Neutrophil (primary cell): ENCODE measurements at regions not wholly inside any gene's neighbourhood (a gene's known extent, or its start where the extent isn't known, plus 50 kb on each side); places are given as distances from the start of the nearest gene placed in this dataset.

Source experiments
- H3K27ac ChIP-seq: fragments of 200-600 bp; sonication (generic); 2 replicates; pipeline ENCODE4 v1.5.1; 2016; ENCODE audit warnings: mild to moderate bottlenecking, moderate library complexity
- H3K27me3 ChIP-seq: fragments of 200-600 bp; sonication (generic); 2 replicates; pipeline ENCODE4 v1.6.0; 2016; ENCODE audit warnings: mild to moderate bottlenecking
- H3K36me3 ChIP-seq: fragments of 200-600 bp; sonication (generic); 2 replicates; pipeline ENCODE4 v1.5.1; 2017
- H3K4me1 ChIP-seq, 2 experiments: fragments of 200-600 bp in 1 of 2; sonication (generic) in 1 of 2; 1 replicate in 1 of 2; 2 replicates in 1 of 2; pipeline versions ENCODE4 v1.5.1 to v1.6.1; 2013 to 2016; ENCODE audit warnings: low read depth in 1 of 2, low read length in 1 of 2, mild to moderate bottlenecking in 1 of 2, moderate library complexity in 1 of 2; ENCODE audit not compliant: control insufficient read depth in 1 of 2, insufficient read depth in 1 of 2
- H3K4me3 ChIP-seq, 2 experiments: fragments of 200-600 bp in 1 of 2; sonication (generic) in 1 of 2; 1 replicate in 1 of 2; 2 replicates in 1 of 2; pipeline ENCODE4 v1.5.1; 2013 to 2016; ENCODE audit warnings: low read depth in 1 of 2, low read length in 1 of 2, mild to moderate bottlenecking in 1 of 2, moderate library complexity in 1 of 2
- H3K9me3 ChIP-seq: fragments of 200-600 bp; sonication (generic); 2 replicates; pipeline ENCODE4 v1.5.1; 2016
- TF ChIP-seq, protein P1 (sequence below): fragments of 200-600 bp; sonication (generic); IDR thresholded peaks from 2 replicates; pipeline ENCODE4 v1.5.1; 2016; ENCODE audit warnings: antibody characterized with exemption

DNA sequence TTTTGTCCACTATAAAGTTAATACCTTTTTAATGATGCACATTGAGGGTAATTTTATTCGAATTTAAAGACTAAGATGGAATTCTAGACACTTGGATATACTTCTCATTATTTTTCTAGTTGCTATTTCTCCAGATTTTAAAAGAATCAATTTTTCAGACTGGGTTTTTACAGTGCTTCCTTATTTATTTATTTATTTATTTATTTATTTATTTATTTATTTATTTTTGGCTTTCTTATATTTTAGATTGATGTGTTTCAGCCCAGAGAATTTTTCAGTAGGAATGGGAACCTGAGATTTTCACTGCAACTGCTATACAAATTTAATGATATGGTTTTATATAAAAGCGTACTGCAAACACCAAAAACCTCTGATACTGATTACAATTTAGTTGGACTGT is 448.7 kb downstream of the ZPLD1 start:
- no peak overlapping the region for H3K4me3 ChIP-seq

DNA sequence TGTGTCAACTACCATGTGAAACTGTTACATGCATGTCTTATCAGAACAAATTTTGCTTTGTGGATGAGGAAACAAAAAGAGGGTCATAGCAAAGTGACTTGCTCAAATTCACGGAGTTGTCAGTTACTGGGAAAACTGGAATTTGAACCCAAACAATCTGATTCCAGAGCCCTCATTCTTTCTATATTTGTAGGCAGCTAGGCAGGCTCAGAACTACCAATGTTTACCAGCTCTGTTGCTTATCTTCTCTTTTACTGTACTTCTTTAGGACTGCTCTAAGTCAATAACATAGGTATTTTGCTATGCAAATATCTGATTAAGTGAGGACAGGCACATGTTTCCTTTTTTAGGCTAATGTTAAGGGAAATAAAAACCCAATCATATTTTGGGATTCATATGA is 450.5 kb downstream of the ZPLD1 start:
- Histone ChIP-seq H3K9me3 (no peaks in the 10 kb centered on the region), H3K27me3 (no peaks in the 10 kb centered on the region), H3K36me3 (no peaks in the 10 kb centered on the region), H3K4me3 (no peak overlapping the region), H3K4me1 (no peaks in the 10 kb centered on the region), H3K27ac (no peak overlapping the region)
- TF ChIP-seq, protein P1, sequence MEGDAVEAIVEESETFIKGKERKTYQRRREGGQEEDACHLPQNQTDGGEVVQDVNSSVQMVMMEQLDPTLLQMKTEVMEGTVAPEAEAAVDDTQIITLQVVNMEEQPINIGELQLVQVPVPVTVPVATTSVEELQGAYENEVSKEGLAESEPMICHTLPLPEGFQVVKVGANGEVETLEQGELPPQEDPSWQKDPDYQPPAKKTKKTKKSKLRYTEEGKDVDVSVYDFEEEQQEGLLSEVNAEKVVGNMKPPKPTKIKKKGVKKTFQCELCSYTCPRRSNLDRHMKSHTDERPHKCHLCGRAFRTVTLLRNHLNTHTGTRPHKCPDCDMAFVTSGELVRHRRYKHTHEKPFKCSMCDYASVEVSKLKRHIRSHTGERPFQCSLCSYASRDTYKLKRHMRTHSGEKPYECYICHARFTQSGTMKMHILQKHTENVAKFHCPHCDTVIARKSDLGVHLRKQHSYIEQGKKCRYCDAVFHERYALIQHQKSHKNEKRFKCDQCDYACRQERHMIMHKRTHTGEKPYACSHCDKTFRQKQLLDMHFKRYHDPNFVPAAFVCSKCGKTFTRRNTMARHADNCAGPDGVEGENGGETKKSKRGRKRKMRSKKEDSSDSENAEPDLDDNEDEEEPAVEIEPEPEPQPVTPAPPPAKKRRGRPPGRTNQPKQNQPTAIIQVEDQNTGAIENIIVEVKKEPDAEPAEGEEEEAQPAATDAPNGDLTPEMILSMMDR: no peak

More for the DNA sequence above, 448.7 kb downstream of the ZPLD1 start:
- H3K27ac ChIP-seq: no peak overlapping the region
- no peaks in the 10 kb centered on the region for H3K9me3 ChIP-seq
- no peaks in the 10 kb centered on the region for H3K27me3 ChIP-seq
- H3K4me1 ChIP-seq: no peaks in the 10 kb centered on the region
- TF ChIP-seq, protein P1: no peak
- H3K36me3 ChIP-seq: no peaks in the 10 kb centered on the region

DNA sequence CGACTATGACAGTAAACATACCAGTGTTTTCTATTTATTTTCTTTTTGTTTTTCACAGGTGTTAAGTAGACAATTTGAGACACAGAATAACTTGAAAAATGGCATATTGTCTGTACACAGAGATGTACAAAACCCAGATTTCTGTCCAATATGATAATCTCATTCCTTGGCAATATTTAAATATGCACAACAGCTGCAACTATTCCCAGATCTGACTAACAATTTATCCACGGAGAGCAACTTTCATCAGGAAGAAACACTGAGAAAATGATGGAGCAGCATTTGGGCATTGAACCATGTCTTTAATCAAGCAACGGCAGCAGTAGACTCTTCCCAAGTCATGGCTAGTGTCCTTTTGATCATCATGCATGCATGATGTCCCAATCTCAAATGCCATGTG is 452.6 kb downstream of the ZPLD1 start:
- no peaks in the 10 kb centered on the region for H3K36me3 ChIP-seq
- no peaks in the 10 kb centered on the region for H3K27me3 ChIP-seq
- TF ChIP-seq, protein P1: no peak
- no peak overlapping the region for H3K27ac ChIP-seq
- no peaks in the 10 kb centered on the region for H3K9me3 ChIP-seq
- H3K4me3 ChIP-seq: no peak overlapping the region
- H3K4me1 ChIP-seq: no peaks in the 10 kb centered on the region

DNA sequence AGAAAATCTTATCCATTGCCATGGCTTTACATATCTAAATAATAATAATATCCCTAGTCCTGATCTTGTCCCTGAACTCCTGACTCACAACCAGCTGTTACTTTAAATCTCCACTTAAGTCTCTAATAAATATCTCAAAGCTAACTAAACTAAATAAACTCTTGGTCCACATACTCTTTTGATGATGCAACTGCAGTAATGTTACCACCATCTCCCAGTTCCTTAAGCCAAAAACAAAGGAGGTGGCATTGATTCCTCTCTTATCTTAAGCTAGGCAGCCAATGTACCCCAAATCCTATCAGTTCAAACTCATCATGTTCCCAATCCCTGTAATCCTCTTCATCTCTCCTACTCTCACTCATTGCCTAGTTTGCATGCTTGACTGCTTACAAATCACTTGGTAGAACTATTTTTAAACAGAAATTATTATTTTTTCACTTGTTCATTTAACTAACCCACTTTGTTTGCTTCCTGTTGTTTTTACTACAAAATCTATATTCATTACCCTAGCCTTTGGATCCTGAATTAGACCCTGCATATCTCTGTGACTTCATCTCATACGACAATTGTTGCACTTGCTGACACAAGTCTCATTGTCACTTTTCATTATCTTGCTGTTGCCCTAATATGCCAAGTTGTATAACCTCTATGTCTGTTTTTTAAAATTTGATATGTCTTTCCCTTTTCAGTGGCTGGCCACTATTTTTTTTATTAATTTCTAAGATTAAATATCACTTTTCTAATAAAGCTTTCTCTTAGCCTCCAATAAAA is 462.2 kb downstream of the ZPLD1 start:
- Histone ChIP-seq H3K27me3 (no peaks in the 10 kb centered on the region), H3K9me3 (no peaks in the 10 kb centered on the region), H3K4me1 (no peaks in the 10 kb centered on the region), H3K36me3 (no peaks in the 10 kb centered on the region), H3K4me3 (no peak overlapping the region), H3K27ac (no peak overlapping the region)
- TF ChIP-seq, protein P1: no peak

DNA sequence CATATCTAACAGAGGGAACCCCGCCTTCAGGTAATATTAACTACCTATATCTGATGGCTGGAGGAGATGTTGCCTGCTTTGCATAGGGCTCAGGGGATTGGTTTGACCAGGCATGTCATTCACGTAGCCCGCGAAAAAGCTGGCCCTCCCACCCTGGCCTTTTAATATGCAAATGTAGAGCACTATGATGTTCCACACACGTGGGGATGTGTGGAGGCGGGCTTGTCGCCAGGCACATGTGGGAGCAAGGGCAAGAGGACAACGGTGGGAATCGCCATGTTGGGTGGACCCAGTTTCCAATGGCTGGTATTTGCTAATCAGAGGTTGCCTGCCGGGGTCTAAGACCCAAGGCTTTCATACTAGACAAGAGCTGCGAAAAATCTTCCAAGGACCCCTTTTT is 469.8 kb downstream of the ZPLD1 start:
- H3K36me3 ChIP-seq: no peaks in the 10 kb centered on the region
- TF ChIP-seq, protein P1: no peak

More for the DNA sequence above, 469.8 kb downstream of the ZPLD1 start:
- H3K27me3 ChIP-seq: no peaks in the 10 kb centered on the region
- H3K9me3 ChIP-seq: no peaks in the 10 kb centered on the region
- H3K4me3 ChIP-seq: no peak overlapping the region
- no peak overlapping the region for H3K27ac ChIP-seq
- H3K4me1 ChIP-seq: no peaks in the 10 kb centered on the region
